GM19372 (cell line): ENCODE measurements at regions not wholly inside any gene's neighbourhood (a gene's known extent, or its start where the extent isn't known, plus 50 kb on each side); places are given as distances from the start of the nearest gene placed in this dataset.
"Not testable (repeated sequence)": the region's sequence is repeated elsewhere in the genome, so short reads cannot be mapped to it uniquely, and the experiment has no call there.

Experiments used
- ATAC-seq: cut with Tn5 transposase; IDR thresholded peaks from one replicate; pipeline ENCODE4 v1.9.1; 2021; ENCODE audit warnings: mild to moderate bottlenecking, low read depth, moderate library complexity; ENCODE audit not compliant: unreplicated experiment

- no peak for ATAC-seq
These were observed 118.5 kb upstream of the KYNU start for GRCh38 chr2:142758973-142759372.

- ATAC-seq: no peak
These were observed 120.4 kb upstream of the KYNU start for GRCh38 chr2:142757111-142757510.

GRCh38 chr2:142756430-142756829 lies 121.0 kb upstream of the KYNU start:
- no peak for ATAC-seq

GRCh38 chr2:142755191-142755590 lies 122.3 kb upstream of the KYNU start:
- no peak for ATAC-seq

- ATAC-seq: no peak
These were observed 123.3 kb upstream of the KYNU start for GRCh38 chr2:142754182-142754581.

- ATAC-seq: no peak
These were observed 126.6 kb upstream of the KYNU start for GRCh38 chr2:142750858-142751257.

GRCh38 chr2:142748559-142749099 lies 128.8 kb upstream of the KYNU start:
- ATAC-seq: no peak

GRCh38 chr2:142745691-142746090 lies 131.8 kb upstream of the KYNU start:
- ATAC-seq: no peak

GRCh38 chr2:142742371-142743214 lies 134.9 kb upstream of the KYNU start:
- ATAC-seq: no peak

- peak; percentile 69 for ATAC-seq
These were observed 135.6 kb upstream of the KYNU start for GRCh38 chr2:142741764-142742269.

- ATAC-seq: no peak
These were observed 142.7 kb upstream of the KYNU start for GRCh38 chr2:142734770-142735169.

- ATAC-seq: no peak
These were observed 143.2 kb upstream of the KYNU start for GRCh38 chr2:142734231-142734630.

GRCh38 chr2:142729814-142730213 lies 147.7 kb upstream of the KYNU start:
- ATAC-seq: not testable (repeated sequence)

- not testable (repeated sequence) for ATAC-seq
These were observed 149.5 kb upstream of the KYNU start for GRCh38 chr2:142727821-142728478.

- ATAC-seq: no peak
These were observed 152.1 kb upstream of the KYNU start for GRCh38 chr2:142725386-142725785.

GRCh38 chr2:142724713-142725349 lies 152.6 kb upstream of the KYNU start:
- ATAC-seq: no peak

- no peak for ATAC-seq
These were observed 153.3 kb upstream of the KYNU start for GRCh38 chr2:142724186-142724585.

- no peak for ATAC-seq
These were observed 154.2 kb upstream of the KYNU start for GRCh38 chr2:142723236-142723635.

- ATAC-seq: no peak
These were observed 154.9 kb upstream of the KYNU start for GRCh38 chr2:142722569-142722968.

- no peak for ATAC-seq
These were observed 155.4 kb upstream of the KYNU start for GRCh38 chr2:142722086-142722485.

GRCh38 chr2:142721015-142721414 lies 156.4 kb upstream of the KYNU start:
- no peak for ATAC-seq
